D341Med (cell line): ENCODE measurements at regions not wholly inside any gene's neighbourhood (a gene's known extent, or its start where the extent isn't known, plus 50 kb on each side); places are given as distances from the start of the nearest gene placed in this dataset.

ENCODE experiments used
- DNase-seq: peaks from one replicate; pipeline ENCODE4 v3.0.0; 2012; ENCODE audit warnings: low spot score

DNA sequence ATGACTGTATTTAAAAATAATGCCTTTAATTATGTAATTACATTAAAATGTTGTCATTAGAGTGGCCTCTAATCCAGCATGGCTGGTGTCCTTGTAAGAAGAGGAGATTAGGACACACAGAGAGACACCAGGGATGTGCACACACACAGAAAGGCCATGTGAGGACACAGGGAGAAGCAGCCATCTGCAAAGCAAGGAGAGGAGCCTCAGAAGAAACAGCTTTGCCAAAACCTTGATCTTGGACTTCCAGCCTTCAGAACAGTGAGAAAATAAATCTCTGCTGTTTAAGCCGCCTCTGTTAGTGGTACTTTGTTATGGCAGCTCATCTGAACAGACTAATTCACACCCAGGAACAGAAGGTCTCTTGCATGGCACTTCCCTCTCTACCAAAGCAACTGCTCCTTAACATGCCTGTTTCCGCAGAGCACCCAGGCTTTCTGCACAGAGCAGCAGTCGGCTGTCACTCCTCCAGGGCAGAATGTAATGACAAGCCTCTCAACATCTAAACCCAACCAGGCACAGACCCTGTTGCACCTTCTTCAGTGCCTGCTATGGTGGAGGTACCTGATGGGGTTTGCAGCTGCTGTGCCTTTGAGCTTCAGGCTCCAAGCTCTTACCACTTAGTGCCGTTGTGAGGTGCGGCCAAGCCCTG, 377.7 kb downstream of the TDRD15 start:
- DNase-seq, result peak; percentile 39

DNA sequence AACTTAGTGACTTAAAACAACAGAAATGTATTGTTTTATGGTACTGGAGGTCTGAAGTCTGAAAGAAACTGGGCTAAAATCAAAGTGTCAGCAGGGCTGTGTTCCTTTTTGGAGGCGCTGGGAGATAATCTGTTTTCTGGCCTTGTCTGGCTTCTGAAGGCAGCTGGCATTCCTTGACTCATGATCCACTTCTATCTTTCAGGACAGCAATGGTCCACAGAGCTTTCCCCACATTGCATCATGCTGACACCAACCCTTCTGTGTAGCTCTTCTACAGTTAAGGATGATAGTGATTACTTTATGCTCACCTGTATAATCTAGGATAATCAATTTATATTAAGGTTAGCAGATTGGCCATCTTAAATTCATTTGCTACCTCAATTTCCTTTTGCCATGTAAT, 392.1 kb downstream of the TDRD15 start:
- no peak for DNase-seq

DNA sequence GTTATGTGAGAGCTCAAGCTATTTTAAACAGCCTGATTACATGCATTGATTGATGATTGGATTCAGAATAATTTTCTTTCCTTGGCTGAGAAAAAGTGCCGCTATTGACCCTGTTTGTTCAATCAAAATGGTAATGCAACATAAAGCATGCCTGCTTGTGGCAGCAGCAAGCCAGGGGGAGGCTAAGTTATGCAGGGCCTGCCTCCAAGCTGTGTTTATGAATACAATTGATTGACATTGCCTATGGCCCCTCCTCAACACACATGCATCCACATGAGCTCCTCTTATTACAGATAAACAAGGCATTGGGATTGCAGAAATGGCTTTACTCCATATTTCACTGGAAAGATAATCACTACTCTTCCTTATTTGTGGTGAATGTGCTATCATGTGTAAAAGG, 395.6 kb downstream of the TDRD15 start:
- no peak for DNase-seq

DNA sequence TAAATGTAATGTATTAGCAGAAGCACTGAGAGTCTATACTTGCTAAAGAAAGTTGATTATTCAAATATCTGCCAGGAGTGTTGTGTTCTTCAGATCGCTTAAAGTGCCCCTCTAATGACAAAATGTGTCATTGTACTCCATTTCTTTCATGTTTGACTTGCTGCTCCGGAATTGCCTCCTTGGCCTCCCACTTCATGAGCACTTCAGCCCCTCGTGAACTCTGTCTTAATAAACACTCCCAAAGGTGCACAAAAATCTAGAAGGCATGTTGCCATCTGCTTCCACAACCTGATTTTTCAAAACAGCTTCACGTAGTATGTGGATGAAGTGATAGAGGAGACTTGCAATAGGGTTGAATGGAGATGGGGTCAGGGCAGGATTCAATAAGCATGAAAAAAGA, 396.1 kb downstream of the TDRD15 start:
- no peak for DNase-seq

DNA sequence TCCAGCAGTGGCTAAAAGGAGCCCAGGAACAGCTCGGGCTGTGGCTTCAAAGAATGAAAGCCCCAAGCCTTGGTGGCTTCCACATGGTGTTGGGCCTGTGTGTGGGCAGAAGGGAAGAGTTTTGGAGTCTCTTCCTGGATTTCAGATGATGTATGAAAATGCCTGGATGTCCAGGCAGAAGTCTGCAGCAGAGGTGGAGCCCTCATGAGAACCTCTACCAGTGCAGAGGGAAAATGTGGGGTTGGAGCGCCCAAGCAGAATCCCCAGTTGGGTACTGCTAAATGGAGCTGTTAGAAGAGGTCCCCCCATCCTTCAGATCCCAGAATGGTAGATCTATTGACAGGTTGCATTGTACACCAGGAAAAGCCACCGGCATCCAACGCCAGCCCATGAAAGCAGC, 412.1 kb downstream of the TDRD15 start:
- DNase-seq, result no peak

DNA sequence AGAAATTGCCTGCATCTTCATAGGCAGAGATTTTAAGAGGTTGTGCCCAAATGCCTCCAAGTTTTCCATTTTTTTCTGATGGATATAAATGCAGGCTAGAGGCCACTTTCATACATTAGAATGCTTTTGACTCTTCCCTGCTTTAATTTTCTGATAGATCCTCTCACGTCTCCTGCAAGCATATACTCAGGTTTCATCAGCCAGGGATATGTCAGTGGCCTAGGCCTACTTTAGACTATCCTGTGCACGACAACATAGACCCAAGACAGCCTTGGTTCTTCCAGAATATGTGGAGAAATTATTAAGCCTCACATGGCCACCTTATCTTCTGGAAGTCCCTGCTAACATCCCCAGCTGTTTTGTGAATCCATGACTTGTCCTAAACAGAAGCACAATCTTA, 415.9 kb downstream of the TDRD15 start:
- DNase-seq, result no peak

DNA sequence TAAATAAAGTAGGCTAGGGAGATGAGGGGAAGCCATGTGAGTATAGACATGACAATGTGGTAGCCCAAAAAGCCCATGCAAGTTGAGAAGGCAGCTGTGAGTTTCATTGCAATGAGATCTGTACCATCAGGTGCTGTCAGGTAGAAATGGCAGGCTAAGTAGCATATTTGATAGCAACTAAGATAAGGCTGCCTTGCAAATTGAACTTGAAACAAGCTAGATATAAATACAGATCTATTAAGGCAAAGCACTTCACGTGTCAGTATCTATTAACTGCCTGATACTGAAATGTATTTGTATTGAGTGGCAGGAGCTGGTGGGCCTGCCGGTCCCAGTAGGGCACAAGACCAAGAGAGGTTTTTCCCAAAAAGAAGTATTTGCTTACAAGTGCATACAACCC, 419.9 kb downstream of the TDRD15 start:
- DNase-seq, result no peak

DNA sequence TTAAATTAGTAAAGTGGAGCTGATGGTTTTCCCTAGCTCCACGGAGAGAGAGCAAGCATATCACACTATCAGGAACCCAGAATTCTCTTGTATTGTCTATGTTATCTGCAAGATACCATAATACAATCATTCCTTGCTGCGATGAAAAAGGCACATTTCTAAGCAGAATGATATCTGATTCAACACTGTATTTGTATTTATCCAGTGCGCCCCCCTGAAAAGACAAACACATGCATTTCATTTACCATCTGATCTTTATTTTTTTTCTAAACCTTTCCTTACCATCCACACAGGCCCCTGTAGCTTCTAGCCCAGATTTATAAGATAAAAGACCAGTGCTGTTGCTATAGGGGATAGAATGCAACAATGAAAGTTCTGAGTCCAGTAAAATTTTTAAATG, 420.6 kb downstream of the TDRD15 start:
- no peak for DNase-seq

DNA sequence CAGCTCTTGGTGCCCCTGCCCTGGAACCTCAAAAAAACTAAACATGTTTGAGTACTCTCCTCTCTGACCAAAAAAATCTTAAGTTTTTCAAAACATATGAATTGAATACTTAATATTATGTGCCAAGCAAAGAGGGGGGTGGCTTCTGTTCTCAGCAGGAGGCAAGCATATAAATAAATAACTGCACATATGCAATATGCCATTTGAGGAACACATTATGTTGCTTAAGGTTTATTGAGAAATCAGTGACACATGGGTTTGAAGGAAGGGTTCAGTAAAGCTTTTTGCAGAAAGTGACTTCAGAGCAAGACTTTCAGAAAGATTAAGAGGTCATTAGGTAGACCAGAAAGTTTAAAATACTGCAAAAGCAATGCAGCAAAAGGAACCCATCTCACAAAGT, 429.2 kb downstream of the TDRD15 start:
- no peak for DNase-seq

DNA sequence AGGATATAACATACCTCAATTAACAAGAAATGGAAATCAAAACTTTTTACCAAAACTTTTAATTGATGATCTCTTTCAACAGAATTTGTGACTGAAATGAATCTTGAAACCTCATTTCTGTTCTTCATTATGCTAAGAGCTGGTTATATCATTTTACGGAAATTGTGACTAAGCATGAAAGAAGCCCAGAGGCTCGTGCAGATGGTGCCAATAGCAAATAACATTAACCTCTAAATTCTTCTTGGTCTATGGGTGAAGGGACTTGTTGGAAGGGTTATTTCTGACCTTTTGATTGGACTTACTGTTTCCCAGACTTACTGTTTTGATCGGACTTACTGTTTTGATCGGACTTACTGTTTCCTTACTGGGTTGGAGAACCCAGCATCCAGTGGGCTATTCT, 435.6 kb downstream of the TDRD15 start:
- DNase-seq, result no peak

DNA sequence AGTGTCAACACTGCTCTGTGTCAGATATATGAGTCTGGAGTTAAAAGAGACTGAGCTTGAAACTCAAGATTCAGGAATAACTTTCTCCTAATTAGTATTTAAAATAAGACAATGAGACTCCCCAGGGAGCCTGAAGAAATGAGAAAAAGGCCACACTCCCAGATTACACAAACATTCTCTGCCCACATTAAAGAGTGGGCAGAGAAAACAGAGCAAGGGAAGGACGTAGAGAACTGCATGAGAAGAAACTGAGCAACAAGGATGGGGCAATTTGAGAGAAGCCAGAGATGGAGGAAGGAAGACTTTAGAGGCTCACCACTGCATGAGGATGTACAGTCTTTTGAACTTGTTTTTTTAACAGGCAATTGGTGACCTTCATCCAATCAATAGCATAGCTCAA, 438.2 kb downstream of the TDRD15 start:
- DNase-seq, result no peak

DNA sequence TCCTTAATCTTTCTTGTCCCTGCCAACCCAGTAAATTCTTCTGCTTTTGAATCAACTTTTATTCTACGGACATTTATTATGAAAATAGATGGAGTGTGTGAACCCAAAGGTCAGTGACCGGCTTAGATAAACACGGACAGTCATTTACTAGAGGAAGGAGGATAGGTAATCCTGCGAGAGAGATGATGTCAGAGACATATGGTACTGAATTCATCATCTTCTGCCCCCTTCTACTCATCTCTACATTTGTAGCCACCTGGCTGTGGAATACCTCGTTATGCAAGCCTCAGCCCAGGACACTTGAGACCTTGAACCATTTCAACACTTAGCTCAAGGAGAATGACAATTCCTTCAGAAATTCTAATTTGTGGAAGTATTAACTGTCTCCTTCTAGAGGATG, 443.6 kb downstream of the TDRD15 start:
- DNase-seq, result no peak

DNA sequence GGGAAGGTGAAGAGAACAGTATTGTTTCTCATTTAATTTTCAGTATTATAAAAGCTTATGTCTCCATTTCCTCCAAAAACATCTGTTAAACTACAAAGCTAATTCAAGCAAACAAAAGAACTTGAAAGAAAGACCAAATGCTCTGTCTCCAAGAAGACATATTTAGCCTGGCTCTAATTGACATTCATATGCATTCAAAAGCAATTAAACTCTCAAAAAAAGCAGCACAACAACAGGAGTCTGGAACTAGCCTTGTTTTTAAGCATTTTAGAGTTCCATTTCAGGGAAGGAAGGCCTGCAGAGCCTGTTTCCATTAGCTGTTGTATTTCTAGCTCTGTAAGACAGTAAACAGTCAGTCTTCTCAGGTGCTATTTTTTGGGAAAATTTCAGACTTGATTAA, 447.9 kb downstream of the TDRD15 start:
- DNase-seq, result no peak

DNA sequence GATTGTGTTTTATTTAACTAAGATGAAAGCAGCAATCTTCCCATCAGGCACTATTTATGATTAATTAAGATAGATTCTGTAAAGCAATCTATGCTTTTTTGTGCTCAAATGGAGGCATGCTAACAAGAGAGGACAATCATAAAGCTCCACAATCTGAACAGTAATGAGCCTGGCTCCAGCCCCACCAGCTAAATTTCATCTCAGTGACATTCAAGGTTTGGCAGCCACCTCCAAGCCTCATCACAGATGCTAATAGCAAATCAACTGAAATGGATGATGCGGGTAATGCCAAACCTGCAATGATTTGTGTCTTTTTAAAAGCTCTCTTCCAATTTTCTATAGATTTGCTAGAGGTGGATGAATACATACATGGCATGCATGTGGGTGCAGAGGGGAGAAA, 456.6 kb downstream of the TDRD15 start:
- DNase-seq, result no peak

DNA sequence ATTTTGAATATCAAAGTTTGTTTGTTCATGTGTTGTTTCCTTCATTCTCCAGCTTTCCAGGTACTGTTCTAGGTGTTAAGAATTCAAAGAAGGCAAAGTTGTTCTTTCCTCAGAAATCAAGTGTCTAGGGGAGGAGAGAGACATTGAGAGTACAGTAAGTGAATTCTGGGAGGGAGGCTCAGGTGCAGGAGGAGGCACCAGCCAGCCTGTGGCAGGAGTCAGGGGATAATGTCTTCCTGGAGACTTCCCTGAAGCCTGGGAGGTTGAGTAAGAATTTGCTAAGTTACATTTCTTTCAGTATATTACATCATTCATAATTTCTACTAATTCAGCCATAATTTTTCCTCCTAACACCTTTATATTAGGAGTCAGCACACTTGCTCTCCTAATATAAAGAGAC, 462.1 kb downstream of the TDRD15 start:
- DNase-seq, result no peak

DNA sequence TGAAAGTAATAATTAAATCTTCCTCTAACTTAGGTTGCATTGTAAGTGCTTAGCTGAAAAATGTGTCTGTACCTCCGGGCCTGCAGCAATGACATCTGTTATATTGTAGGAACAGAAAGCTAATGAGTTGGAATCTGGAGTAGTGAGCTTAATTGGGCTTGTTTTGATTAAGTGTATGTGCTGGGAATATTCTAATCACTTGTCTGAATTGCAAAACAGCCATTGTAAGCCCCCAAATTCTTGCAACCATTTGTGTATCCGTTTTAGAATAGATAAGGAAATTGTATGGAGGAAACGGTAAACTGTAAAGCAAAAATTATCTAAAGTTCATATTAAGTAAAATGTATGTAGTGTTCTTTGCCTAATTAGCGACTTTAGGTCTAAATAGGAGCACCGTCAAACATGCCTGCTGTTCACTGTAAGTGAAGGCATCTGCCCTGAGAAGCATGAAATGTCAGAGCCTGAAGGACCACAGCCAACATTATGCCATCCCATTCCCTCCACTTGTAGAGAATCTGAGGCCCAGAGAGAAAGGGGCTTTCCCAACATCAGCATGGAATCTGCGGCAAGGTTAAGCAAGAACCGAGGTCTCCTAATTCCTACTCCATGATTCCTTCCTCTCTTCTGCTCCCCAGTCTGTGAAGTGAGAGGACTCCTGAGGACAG, 466.4 kb downstream of the TDRD15 start:
- no peak for DNase-seq

DNA sequence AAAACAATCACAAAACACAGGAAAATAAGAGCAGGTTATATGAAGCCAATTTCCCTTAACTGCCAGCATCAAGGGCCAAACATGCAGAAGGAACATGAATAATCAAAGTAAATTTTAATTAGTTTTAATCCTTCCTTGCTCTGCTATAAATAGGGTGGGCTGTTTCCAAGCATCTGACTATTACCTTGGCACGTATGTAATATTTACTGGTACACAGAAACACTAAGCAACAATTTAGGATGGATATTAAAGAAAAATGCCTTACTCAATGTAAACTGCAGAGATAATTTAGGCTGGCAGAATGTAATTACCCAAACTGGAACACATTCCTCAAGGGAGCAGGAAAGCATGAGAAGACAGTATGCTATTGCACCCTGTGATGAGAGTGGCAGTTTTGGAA, 468.2 kb downstream of the TDRD15 start:
- DNase-seq, result no peak

DNA sequence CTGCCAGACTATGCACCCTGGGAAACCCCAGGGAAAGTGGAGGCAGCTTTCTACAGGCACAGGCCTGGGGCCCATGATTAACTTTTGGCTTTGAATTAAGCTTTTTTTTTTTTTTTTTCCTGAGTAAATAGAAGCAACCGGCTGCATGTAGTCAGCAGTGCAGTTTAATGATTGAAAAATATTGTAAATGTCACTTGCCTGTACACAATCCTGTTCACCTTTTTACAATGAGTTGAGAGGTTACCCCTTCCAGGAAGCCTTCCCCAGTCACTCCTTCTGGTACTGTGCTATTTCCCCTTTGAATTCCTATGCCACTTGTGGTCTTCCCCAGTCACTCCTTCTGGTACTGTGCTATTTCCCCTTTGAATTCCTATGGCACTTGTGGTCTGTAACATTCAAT, 475.6 kb downstream of the TDRD15 start:
- DNase-seq, result no peak

DNA sequence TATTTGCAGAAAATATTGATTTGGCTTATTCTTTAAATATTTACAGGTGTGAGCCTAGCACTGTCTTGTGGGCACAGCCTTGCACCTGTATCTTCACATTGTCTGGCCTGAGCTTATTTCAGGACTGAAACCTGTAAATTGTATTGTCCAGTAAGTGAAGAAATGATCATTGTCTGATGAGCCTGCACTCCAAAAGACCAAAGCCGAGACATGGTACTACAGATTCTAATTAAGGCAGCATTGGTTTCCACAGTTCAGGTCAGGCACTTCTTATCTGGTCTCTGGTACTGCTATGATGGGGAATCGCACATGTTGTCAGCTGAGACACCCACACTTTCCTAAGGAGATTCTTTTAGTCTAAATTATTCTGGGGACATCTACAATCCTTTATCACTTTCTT, 479.0 kb downstream of the TDRD15 start:
- DNase-seq, result no peak

DNA sequence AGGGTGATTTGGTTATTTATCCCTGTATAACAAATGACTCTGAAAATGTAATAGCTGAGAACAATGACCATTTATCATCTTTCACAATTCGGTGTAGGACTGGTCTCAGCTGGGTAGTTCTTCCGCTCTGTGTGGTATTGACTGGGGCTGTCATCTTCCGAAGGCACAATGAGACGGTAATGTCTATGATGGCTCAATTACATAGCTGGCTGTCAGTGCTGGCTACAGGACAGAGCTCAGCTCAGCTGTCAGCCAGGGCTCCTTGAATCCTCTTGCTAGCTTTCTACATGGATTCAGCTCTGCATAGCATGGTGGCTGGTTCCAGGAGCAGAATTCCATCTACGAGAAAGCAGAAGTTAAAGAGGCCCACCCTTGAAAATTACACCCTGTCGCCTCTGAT, 483.8 kb downstream of the TDRD15 start:
- no peak for DNase-seq

DNA sequence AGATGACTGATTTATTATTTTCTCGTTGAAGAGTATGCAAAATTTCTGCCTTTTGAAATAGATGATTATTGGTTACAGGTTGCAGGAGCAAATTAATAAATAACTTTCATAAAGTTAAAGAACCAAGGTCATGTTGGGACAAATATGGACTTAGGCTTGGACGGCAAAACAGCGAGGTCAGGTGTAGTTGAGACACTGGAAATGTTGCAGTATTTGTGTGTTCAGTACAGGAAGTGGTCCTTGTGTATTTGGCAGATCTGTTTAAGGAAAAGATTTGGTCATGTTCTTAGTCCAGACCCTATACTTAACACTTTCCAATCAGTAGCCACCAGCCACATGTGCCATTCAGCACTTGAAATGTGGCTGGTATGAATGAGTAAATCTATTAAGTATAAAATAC, 486.5 kb downstream of the TDRD15 start:
- DNase-seq, result no peak

DNA sequence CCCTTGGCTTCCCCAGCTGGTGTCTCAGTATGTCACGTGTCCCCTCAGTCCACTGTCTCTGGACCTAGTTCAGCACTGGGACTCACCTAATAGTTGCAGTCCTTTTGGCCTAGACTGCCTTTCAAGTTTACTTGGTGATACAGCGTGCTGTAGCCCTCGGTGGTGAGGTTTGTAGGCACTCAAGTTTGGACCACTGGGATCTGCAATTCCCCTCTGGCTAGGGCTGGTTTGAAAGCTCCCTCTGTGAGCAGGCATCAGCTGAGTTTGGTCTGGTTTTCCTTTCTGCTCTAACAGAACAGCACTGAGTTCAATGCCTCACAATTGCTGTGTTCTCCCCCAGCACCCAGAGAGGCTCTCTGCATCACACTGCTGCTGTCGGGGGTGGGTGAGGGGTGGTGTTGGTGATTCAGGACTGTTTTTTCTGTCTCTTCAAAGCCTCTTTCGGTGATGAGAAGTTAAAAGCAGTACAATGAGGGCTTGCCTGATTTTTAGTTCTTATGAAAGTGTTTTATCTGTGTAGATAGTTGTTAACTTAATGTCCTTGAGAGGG, 494.2 kb downstream of the TDRD15 start:
- no peak for DNase-seq

DNA sequence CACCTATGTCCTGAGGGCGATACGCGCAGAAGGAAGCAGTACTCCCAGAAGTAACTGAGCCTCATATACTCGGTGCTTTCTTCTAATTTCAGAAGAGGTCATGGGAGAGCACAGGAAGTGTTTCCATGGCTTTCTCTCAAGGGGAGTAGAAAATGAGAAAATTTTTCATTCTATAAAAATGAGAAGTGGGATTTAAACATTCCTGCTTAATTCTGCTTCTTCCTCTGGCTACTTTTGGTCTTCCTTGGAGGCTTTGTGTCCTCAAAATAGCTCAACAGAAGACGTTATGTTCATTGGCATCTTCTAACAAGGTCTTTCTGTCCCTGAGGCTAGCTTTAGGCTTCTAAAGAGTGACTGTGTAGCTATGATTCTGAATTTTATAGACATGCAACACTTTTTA, 497.0 kb downstream of the TDRD15 start:
- no peak for DNase-seq

DNA sequence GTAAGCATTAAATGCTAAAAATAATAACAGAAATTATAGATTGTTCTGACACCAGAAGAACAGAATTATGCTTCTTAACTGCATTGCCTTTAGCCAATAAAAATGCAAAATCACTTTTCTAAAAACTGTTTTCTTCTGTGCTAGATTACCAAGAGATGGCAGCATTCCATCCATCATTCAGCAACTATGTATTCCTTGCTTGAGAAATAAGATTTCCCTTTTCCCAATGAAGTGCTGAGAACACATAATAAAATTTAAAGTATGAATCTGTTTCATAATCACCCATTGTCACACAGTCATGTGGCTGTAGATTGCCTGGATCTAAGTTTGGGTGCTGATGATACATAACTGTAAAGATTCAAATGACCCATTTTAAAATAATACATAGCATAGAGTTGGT, 504.2 kb downstream of the TDRD15 start:
- no peak for DNase-seq
